HG03575 (cell line): ENCODE measurements at regions not wholly inside any gene's neighbourhood (a gene's known extent, or its start where the extent isn't known, plus 50 kb on each side); places are given as distances from the start of the nearest gene placed in this dataset.
"Not testable (repeated sequence)": the region's sequence is repeated elsewhere in the genome, so short reads cannot be mapped to it uniquely, and the experiment has no call there.

Experiments
- ATAC-seq: cut with Tn5 transposase; IDR thresholded peaks from one replicate; pipeline ENCODE4 v1.9.1; 2021; ENCODE audit not compliant: unreplicated experiment, insufficient number of reproducible peaks, low FRiP score; ENCODE audit errors: extremely low read depth

DNA sequence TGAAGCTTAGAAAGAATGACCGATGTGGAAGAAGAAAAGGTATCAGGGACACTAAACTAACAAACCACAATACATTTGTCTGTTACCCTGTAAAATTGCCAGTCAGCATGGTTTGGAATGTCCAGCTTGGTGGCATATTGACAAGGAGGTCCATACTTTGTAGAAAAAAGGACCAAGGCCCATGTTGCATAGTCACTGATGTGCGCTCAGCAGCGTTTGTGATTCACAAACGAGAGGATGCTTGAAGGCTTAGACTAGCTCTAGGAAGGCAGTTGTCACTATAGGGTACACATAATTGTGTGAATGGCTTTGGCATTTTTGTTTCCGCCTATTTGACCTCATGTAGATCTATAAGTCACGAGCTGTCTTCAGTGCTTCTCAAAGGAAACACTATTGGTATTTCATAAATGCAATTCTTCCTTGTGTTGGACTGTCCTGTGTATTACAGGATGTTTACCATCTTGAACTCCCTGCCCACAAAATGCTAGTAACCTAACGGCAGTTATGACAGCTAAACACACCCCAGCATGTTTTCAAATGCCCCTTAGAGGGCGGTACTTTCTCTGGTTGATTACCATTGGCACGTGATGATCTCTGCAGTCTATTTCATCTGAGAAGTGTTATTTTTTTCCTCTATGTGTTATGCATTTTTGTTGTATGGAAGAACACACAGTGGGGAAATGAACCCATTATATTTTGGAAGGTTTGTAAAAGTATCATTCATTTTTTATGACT is 304.2 kb downstream of the CYRIA start:
- ATAC-seq: no peak

DNA sequence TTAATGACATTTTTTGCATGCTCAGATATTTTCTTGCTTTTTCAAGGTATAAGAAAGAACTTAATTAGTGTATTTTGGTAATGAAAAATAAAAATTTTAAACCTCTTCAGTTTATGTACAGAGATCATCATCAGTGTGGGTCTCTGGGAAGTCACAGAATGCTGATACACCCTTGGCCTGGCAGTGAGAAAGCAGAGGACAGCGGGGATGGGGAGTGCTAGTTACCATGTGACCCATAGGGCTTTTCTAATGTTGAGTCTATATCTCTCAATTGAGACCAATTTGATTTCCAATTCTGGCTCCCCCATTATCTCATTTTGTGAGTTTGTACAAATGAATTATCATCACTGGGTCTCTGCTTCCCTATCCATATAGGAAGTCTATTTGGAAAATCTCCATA is 305.7 kb downstream of the CYRIA start:
- ATAC-seq: no peak

DNA sequence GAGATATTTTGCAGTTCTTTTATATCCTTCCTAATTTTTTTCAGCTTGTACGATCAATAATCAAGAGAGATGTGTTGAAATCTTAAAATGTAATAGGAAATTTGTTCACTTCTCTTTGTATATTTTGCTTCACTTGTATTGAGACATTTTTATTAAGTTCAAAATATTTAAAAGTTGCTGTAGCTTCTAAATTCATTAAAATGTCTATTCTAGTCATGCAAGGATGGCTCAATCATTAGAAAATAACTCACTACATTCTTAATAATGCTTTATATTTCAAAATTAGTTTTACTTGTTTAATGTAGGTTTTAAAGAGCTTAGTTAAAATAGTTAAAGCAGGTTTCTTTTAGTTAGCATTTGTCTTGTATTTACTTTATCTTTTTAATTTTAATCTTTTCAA is 308.4 kb downstream of the CYRIA start:
- no peak for ATAC-seq

DNA sequence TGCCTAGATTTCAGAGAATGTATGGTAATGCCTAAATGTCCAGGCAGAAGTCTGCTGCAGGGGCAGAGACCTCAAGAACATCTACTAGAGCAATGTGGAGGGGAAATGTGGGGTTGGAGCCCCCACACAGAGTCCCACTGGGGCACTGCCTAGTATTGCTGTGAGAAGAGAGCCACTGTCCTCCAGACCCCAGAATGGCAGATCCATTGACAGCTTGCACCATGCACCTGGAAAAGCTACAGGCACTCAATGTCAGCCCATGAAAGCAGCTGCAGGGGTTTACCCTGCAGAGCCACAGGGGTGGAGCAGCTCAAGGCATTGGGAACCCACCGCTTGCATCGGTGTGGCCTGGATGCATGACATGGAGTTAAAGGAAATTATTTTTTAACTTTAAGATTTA is 314.1 kb downstream of the CYRIA start:
- ATAC-seq: no peak

DNA sequence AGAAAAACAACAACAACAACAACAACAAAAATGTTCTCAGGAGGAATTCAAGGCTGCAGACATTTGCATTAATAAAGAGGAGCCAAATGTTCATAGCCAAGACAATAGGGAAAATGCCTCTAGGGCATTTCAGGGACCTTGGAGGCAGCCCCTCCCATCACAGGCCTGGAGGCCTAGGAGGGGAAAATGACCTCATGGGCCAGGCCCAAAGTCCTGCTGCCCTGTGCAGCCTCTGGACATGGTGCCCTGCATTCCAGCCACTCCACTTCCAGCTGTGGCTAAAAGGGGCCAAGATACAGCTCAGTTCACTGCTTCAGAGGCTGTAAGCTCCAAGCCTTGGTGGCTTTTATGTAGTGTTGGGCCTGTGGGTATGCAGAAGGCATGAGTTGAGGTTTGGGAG is 314.5 kb downstream of the CYRIA start:
- no peak for ATAC-seq

DNA sequence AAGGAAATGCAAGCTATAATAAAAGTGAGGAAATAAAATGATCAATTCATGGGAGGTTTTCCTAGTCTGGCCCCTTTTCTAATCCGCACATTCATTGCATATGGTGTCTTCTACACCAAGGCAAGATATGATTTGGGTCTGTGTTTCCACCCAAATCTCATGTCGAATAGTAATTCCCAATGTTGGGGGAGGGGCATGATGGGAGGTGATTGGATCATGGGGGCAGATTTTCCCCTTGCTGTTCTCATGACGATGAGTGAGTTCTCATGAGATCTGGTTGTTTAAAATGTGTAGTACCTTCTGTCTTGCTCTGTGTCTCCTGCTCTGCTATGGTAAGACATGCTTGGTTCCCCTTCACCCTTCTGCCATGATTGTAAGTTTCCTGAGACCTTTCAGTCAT is 315.4 kb downstream of the CYRIA start:
- ATAC-seq: no peak

DNA sequence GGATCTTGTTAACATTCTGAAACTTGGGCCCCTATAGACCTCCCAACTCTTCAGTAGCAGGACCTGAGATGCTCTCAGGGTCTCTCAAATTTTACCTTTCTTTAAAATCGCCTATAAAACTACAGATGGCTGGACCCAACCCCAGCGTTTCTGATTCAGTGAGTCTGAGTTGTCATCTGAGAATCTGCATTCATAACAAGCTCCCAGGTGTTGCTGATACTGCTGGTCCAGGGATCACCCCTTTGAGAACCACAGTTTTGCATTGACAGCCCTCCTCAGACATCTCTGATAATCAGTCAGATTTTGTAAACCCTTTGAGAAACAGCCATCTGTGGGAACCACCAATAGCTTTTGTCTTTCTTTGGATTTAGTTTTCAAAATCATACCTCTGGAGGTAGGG is 315.8 kb downstream of the CYRIA start:
- no peak for ATAC-seq

DNA sequence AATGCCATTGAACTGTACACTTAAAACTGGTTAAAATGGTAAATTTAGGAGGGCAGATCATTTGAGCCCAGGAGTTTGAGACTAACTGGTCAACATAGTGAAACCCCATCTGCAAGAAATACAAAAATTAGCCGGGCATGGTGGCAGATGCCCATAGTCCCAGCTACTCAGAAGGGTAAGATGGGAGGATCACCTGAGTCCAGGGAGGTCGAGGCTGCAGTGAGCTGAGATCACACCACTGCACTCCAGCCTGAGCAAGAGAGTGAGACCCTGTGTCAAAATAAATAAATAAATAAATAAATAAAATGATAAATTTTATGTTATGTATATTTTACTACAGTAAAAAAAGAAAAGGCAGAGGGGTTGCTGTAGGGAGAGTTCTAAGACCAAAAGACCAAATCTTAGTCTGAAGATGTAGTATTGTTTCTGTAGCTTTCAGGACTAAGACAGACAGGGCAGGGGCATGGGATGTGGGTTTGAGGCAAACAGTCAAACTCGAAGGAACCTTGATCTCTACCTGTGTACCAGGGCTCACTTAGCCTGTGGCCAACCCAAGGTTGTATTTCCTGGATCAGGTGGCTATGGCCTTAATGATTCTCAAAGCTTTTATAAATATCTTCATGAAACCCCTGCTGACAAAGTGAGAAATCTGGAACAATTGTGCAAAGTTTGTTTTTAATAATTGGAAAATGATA is 316.7 kb downstream of the CYRIA start:
- ATAC-seq: no peak

DNA sequence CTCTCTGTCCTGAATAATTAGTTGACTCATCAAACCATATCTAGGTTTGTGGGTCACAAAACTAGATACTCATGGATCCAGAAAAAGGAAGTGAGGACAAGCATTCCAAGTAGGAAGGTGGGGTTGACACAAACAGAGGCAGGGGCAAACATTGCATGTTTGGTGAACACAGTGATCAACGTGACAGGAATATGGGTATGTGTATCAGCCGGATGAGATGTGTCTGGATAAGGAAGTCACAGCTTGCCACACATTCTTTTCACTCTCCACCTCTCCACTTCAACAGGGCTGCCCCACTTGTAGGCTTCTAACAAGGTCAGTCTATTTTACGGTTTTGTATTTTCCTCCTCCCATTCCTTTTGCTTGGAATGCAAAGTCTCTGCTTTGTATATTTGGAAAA is 319.0 kb downstream of the CYRIA start:
- ATAC-seq: no peak

DNA sequence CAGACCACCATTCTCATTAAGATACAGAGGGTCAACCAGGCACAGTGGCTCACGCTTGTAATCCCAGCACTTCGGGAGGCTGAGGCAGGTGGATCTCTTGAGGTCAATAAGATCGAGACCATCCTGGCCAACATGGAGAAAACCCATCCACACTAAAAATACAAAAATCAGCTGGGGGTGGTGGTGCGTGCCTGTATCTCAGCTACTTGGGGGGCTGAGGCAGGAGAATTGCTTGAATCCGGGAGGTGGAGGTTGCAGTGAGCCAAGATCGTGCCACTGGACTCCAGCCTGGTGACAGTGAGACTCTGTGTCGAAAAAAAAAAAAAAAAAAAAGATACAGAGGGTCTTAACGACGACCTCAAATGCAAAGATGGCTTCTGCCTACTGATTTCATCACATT is 320.4 kb downstream of the CYRIA start:
- ATAC-seq: not testable (repeated sequence)

DNA sequence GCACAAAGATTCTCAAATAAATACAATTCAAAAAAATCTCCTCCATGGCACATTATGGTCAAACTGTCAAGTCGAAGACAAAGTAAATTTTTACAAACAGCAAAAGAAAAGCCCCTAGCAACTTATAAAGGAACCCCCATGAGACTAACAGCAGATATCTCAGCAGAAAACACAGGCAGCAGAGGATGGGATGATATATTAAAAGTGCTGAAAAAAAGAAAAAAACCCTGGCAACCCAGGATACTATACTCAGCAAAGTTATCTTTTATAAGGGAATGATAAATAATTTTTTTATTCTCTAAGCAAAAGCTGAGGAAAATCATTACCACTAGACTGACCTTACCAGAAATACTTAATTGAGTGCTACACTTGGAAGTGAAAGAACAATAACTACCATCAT is 326.4 kb downstream of the CYRIA start:
- no peak for ATAC-seq

DNA sequence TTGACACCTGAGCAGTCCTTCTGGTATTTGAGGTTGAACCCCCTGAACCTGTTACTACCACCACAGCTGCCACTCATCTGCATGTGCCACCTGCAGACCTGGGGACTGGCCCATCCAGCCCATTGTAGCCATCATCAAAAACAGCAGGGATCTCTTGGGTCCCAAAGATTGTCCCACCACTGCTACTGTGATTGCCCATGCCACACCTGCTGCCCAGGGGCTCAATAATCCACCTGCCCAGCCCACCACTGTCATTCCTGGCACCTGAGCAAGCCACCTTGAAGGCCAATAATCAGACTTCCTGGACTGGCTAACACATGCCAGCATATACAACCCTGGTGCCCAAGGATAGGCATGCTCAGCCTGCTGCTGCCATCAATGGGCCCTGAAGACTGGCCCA is 327.6 kb downstream of the CYRIA start:
- no peak for ATAC-seq

DNA sequence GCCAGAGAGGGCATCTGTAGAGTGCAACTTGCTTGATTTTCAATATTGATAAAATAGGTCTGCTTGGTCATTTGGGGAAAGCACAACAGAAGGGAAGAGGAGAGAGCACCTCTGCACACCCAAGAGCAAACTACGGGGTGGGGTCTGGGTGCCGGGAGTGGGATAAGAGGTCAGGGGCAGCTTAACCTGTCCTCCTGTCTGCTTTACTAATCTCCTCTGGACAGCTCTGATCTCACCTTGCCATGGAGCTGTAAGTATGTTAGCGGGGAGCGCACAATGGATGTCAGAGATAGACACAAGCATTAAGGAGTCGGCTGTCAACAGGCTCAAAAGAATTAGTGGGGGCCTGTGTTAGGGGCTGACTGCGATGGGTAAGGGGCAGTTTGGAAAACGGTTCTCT is 328.7 kb downstream of the CYRIA start:
- no peak for ATAC-seq

DNA sequence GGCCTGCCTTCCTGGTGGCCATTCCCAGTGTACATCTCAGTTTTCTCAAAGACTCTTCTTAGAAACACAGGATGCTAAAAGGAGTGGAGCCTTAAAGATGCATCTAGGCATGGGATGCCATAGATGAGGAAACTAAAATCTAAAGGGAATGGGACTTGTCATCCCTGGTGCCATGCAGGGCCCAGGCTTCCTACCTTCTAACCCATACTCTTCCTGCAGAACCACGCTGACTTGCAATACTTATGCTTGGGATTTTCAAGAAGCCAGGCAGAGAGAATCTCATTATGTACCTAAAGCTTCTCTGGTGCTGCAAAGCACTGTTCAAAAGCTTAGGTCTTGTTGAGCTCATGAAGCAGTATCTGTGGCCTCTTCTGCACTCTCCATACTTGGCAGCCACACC is 329.1 kb downstream of the CYRIA start:
- no peak for ATAC-seq

DNA sequence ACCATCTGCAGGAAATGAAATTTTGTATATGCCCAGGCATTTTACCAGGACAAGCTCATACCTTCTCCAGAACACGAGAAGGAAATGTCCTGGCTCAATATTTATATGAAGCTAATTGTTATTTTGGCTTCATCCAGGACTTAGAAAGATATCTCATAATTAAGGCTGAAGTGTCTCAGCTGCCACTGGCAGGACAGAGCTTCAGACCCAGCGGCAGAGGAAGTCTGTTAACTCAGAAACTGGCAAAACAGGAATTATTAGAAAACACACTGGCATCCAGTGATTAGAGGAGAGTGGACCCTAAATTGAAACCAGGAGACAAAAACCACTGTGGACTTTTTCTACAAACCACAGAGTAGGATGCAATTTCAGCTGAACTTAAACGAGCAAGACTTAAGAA is 329.7 kb downstream of the CYRIA start:
- ATAC-seq: no peak

DNA sequence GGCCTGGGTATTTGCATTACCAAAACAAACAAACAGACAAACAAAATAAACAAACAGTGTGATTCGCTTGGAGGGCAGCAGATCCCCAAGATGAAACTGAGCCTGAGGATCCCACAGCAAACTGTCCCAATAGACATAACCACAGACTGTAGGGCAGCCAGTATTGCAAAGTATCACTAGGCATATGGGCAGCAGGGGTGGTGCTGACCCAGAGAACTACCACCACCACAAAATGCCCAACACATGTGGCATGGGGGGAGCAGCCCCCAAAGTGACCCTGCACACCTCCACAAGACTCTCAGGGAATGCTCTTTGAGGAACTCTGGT is 330.1 kb downstream of the CYRIA start:
- ATAC-seq: no peak

DNA sequence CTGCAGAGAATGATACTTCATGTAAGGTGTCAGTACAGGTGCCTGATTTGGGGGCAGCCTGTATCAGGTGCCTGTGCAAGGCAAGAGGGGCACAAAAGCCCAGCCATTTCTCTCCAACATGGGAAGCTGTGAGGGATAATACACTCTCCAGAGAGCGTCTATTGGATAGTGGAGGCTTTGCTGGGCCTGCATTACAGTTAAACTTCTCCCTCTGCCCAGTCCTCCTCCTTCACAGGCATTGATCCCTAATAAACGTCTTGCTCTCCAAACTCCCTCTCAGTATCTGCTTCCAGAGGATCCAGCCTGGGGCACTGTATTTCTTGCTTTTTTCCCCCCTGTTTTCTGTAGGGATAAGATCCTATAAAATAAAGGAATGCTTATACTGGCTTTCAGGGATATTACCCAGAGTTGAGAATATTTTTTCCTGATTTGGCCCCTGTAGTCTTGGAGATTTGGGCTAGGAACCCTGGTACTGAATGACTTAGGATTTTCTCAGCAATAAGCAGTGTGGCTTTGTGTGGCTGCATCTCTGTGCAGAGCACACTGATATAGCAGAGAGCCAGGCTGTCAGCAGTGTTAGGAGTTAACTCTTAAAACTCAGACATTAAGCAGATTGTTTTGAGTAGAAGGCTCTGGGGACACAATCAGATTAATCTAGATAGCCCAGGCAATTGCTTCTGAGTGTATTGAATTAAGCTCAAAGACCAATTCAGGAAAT is 330.6 kb downstream of the CYRIA start:
- no peak for ATAC-seq

DNA sequence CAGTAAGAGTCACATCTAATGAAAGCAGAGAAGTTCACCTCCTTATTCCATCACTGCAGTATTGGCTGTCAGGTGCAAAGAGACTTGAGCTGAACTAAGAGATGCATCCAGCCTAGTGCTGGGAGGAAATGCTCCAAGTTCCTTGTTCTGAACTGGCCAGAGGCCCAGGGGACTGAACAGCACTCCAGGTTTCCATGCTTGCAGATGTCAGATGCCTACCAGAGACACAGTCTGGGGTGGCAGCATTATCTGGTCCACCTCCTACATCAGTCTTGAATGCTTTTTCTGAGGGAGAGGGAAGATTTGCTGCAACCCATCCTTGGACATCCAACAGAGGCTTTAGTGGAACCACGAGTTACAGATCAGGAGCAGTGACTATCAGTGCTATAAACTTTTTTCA is 331.3 kb downstream of the CYRIA start:
- ATAC-seq: no peak

DNA sequence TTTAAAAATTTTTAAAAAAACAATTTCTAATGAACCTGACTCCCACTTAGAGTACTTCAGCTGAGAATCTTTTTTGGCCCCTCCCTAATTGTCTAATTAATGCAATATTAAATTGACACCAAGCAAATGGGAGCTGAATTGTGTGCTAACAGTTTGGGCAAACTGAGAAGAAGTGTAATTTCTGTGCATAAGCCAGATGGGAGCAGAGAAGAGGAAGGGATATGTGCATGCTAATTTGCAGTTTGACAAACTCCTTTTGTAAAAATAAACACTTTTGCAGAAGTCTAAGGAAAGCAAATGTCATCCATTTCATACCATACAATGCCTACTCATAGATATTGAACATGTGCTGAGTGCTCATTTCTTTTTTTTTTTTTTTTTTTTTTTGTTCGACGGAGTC is 332.0 kb downstream of the CYRIA start:
- no peak for ATAC-seq
